Mucosa of descending colon (tissue), 3 donors: ENCODE measurements at regions not wholly inside any gene's neighbourhood (a gene's known extent, or its start where the extent isn't known, plus 50 kb on each side); places are given as distances from the start of the nearest gene placed in this dataset.

Experiments
- ATAC-seq: fragments of 200-7000 bp; cut with Tn5 transposase; one replicate; pipeline ENCODE4 v1.9.1; 2020; ENCODE audit warnings: mild to moderate bottlenecking, moderate library complexity
- DNase-seq, 3 donors: peaks; one replicate each; pipeline ENCODE4 v3.0.0-alpha.2; 2020
- H3K36me3 ChIP-seq: fragments of 200-600 bp; one replicate; pipeline ENCODE4 v1.8.0; 2021; ENCODE audit warnings: low read depth, mild to moderate bottlenecking
- H3K4me1 ChIP-seq: fragments of 200-600 bp; one replicate; pipeline ENCODE4 v1.8.0; 2021; ENCODE audit warnings: low read depth, mild to moderate bottlenecking
- H3K4me3 ChIP-seq: fragments of 200-600 bp; one replicate; pipeline ENCODE4 v1.8.0; 2021; ENCODE audit warnings: mild to moderate bottlenecking
- H3K9me3 ChIP-seq: fragments of 200-600 bp; one replicate; pipeline ENCODE4 v1.8.0; 2021; ENCODE audit warnings: mild to moderate bottlenecking
- CTCF ChIP-seq: fragments of 200-600 bp; IDR thresholded peaks from one replicate; pipeline ENCODE4 v1.8.0; 2022; ENCODE audit warnings: antibody characterized with exemption, mild to moderate bottlenecking
- intact Hi-C, 2 donors: fragments of 100-400 bp; cut with DNase I in 1 of 2; cut with micrococcal nuclease in 1 of 2; formaldehyde crosslinking; loops; one replicate each; pipeline versions ENCODE4 v1.11.0 to v1.11.1; 2022; cut with DNase I, micrococcal nuclease
- donor health status: DM: no; HTN: no; CAD: no; lungs with moderate emphysema.
- donor health status: DM: no; HTN: no; CAD: no.
- donor health status: DM: no; HTN: yes; CAD: no.

- Histone ChIP-seq H3K36me3 (no peaks in the 10 kb centered on the region), H3K4me1 (no peaks in the 10 kb centered on the region), H3K9me3 (no peaks in the 10 kb centered on the region), H3K4me3 (no peak overlapping the region)
- TF ChIP-seq CTCF = no peak
- DNase-seq = no peak
- ATAC-seq = no peak
- intact Hi-C loops = no loop called here
Measured at GRCh38 chr2:219820767-219821166, 193.3 kb downstream of the SLC4A3 start.

GRCh38 chr2:219823574-219823973, 196.1 kb downstream of the SLC4A3 start:
- no peaks in the 10 kb centered on the region for H3K9me3 ChIP-seq
- intact Hi-C loops = no loop called here
- DNase-seq (no peak), ATAC-seq (no peak)
- no peak overlapping the region for H3K4me3 ChIP-seq
- no peak for TF ChIP-seq CTCF
- no peaks in the 10 kb centered on the region for H3K36me3 ChIP-seq
- no peaks in the 10 kb centered on the region for H3K4me1 ChIP-seq

GRCh38 chr2:219824996-219825395, 197.6 kb downstream of the SLC4A3 start:
- no peak overlapping the region for H3K4me3 ChIP-seq
- H3K9me3 ChIP-seq = no peaks in the 10 kb centered on the region
- TF ChIP-seq CTCF = no peak
- H3K36me3 ChIP-seq = no peaks in the 10 kb centered on the region
- DNase-seq (no peak), ATAC-seq (no peak)
- intact Hi-C loops = no loop called here
- H3K4me1 ChIP-seq = no peaks in the 10 kb centered on the region

GRCh38 chr2:219828127-219828526, 200.7 kb downstream of the SLC4A3 start:
- no peaks in the 10 kb centered on the region for H3K36me3 ChIP-seq
- no peak for ATAC-seq
- no peaks in the 10 kb centered on the region for H3K4me1 ChIP-seq
- no peak for TF ChIP-seq CTCF
- no peaks in the 10 kb centered on the region for H3K9me3 ChIP-seq
- no peak for DNase-seq
- intact Hi-C loops = no loop called here
- H3K4me3 ChIP-seq = no peak overlapping the region

- Histone ChIP-seq H3K4me1 (no peaks in the 10 kb centered on the region), H3K36me3 (no peaks in the 10 kb centered on the region), H3K9me3 (no peaks in the 10 kb centered on the region), H3K4me3 (no peak overlapping the region)
- no peak for TF ChIP-seq CTCF
- no peak for DNase-seq
- ATAC-seq = no peak
- intact Hi-C loops = no loop called here
Measured at GRCh38 chr2:219829667-219830352, 202.4 kb downstream of the SLC4A3 start.

GRCh38 chr2:219830353-219830738, 202.9 kb downstream of the SLC4A3 start:
- no peak for ATAC-seq
- intact Hi-C loops = no loop called here
- no peak for DNase-seq
- Histone ChIP-seq H3K36me3 (no peaks in the 10 kb centered on the region), H3K9me3 (no peaks in the 10 kb centered on the region), H3K4me3 (no peak overlapping the region), H3K4me1 (no peaks in the 10 kb centered on the region)
- TF ChIP-seq CTCF = no peak
